Liver (tissue), 8 donors: ENCODE measurements at regions not wholly inside any gene's neighbourhood (a gene's known extent, or its start where the extent isn't known, plus 50 kb on each side); places are given as distances from the start of the nearest gene placed in this dataset.

ENCODE experiments used
- DNase-seq: peaks from one replicate; pipeline ENCODE4 v3.0.0-alpha.2; 2017; ENCODE audit warnings: low spot score
- H3K27ac ChIP-seq, 2 donors: one replicate each; pipeline ENCODE4 v1.7.0; 2013; ENCODE audit warnings: inconsistent platforms in 2 of 2, low read length in 2 of 2, control low read depth in 1 of 2, low read depth in 1 of 2, mild to moderate bottlenecking in 1 of 2
- H3K27me3 ChIP-seq, 4 donors: one replicate each; pipeline versions ENCODE4 v1.6.1 to v1.7.0; 2013; ENCODE audit warnings: low read length in 3 of 4, inconsistent platforms in 1 of 4, mild to moderate bottlenecking in 1 of 4, moderate library complexity in 1 of 4; ENCODE audit not compliant: control insufficient read depth in 4 of 4, insufficient read depth in 4 of 4
- H3K36me3 ChIP-seq, 4 donors: one replicate each; pipeline versions ENCODE4 v1.6.1 to v1.7.0; 2013; ENCODE audit warnings: low read length in 3 of 4, mild to moderate bottlenecking in 3 of 4, low read depth in 1 of 4, moderate library complexity in 1 of 4; ENCODE audit not compliant: control insufficient read depth in 4 of 4, insufficient read depth in 3 of 4
- H3K4me1 ChIP-seq, 4 donors: one replicate each; pipeline versions ENCODE4 v1.6.1 to v1.7.0; 2013; ENCODE audit warnings: low read length in 3 of 4, mild to moderate bottlenecking in 3 of 4, moderate library complexity in 1 of 4; ENCODE audit not compliant: control insufficient read depth in 4 of 4, insufficient read depth in 4 of 4
- H3K4me3 ChIP-seq, 3 donors: one replicate each; pipeline versions ENCODE4 v1.6.1 to v1.7.0; 2013; ENCODE audit warnings: low read length in 3 of 3, control low read depth in 1 of 3, low read depth in 1 of 3, mild to moderate bottlenecking in 1 of 3
- H3K9ac ChIP-seq, 2 donors: one replicate each; pipeline ENCODE4 v1.7.0; 2013; ENCODE audit warnings: low read length in 2 of 2, mild to moderate bottlenecking in 2 of 2, moderate library complexity in 2 of 2, control low read depth in 1 of 2, low read depth in 1 of 2
- H3K9me3 ChIP-seq, 4 donors: one replicate each; pipeline versions ENCODE4 v1.6.1 to v1.7.0; 2013; ENCODE audit warnings: low read length in 3 of 4; ENCODE audit not compliant: control insufficient read depth in 4 of 4
- EGR1 ChIP-seq, 2 donors: IDR thresholded peaks; 2 replicates each; pipeline ENCODE4 v1.6.1; 2016 to 2018; ENCODE audit warnings: antibody characterized with exemption in 2 of 2, low read depth in 2 of 2
- FOXA1 ChIP-seq: IDR thresholded peaks from 2 replicates; pipeline ENCODE4 v1.6.1; 2016; ENCODE audit warnings: antibody characterized with exemption
- FOXA2 ChIP-seq: IDR thresholded peaks from 2 replicates; pipeline ENCODE4 v1.6.1; 2016; ENCODE audit warnings: antibody characterized with exemption
- GABPA ChIP-seq, 2 donors: IDR thresholded peaks in 1 of 2; conservative IDR thresholded peaks in 1 of 2; 2 replicates each; pipeline ENCODE4 v1.6.1; 2016; ENCODE audit warnings: antibody characterized with exemption in 2 of 2, mild to moderate bottlenecking in 1 of 2, moderate library complexity in 1 of 2
- HNF4A ChIP-seq, 2 donors: conservative IDR thresholded peaks; 2 replicates each; pipeline ENCODE4 v1.6.1; 2016; ENCODE audit warnings: antibody characterized with exemption in 2 of 2, mild to moderate bottlenecking in 2 of 2
- HNF4G ChIP-seq: IDR thresholded peaks from 2 replicates; pipeline ENCODE4 v1.6.1; 2016; ENCODE audit warnings: antibody characterized with exemption
- JUND ChIP-seq, 2 donors: IDR thresholded peaks; 2 replicates each; pipeline ENCODE4 v1.6.1; 2016; ENCODE audit warnings: antibody characterized with exemption in 2 of 2
- NR2F2 ChIP-seq: IDR thresholded peaks from 2 replicates; pipeline ENCODE4 v1.6.1; 2016; ENCODE audit warnings: antibody characterized with exemption
- RAD21 ChIP-seq, 2 donors: IDR thresholded peaks; 2 replicates each; pipeline ENCODE4 v1.6.1; 2016; ENCODE audit warnings: antibody characterized with exemption in 2 of 2, mild to moderate bottlenecking in 2 of 2
- RXRA ChIP-seq, 2 donors: IDR thresholded peaks; 2 replicates each; pipeline ENCODE4 v1.6.1; 2017 to 2018; ENCODE audit warnings: antibody characterized with exemption in 2 of 2, mild to moderate bottlenecking in 1 of 2
- SP1 ChIP-seq: IDR thresholded peaks from 2 replicates; pipeline ENCODE4 v1.6.1; 2018; ENCODE audit warnings: antibody characterized with exemption, mild to moderate bottlenecking
- TAF1 ChIP-seq: conservative IDR thresholded peaks from 2 replicates; pipeline ENCODE4 v1.6.1; 2016; ENCODE audit warnings: antibody characterized with exemption, mild to moderate bottlenecking
- YY1 ChIP-seq: IDR thresholded peaks from 2 replicates; pipeline ENCODE4 v1.6.1; 2016; ENCODE audit warnings: antibody characterized with exemption, mild to moderate bottlenecking
- WGBS: extraction: QIAGEN DNeasy Blood & Tissue Kit; methylation state at CpG from one replicate; pipeline ENCODE4 v1.1.7; 2013; 5-methylcytosine and 5-hydroxymethylcytosine counted together
- TF ChIP-seq, protein P1 (sequence below): fragments of 150-350 bp; IDR thresholded peaks from 2 replicates; pipeline ENCODE4 v1.5.1; 2017; ENCODE audit warnings: improper control_type of control experiment, low read depth, low read length; ENCODE audit not compliant: missing input control
- TF ChIP-seq, protein P2 (sequence below): IDR thresholded peaks from 2 replicates; pipeline ENCODE4 v1.6.1; 2016; ENCODE audit warnings: antibody characterized with exemption
- TF ChIP-seq, protein P3 (sequence below): IDR thresholded peaks from 2 replicates; pipeline ENCODE4 v1.6.1; 2016; ENCODE audit warnings: antibody characterized with exemption
- TF ChIP-seq, protein P4 (sequence below): IDR thresholded peaks from 2 replicates; pipeline ENCODE4 v1.6.1; 2016; ENCODE audit warnings: antibody characterized with exemption
- TF ChIP-seq, protein P5 (sequence below): IDR thresholded peaks from 2 replicates; pipeline ENCODE4 v1.6.1; 2016; ENCODE audit warnings: antibody characterized with exemption, mild to moderate bottlenecking
- donor health status: healthy.
- donor health status: healthy.
- donor health status: healthy.
- donor health status: healthy.
- donor health status: healthy.

DNA sequence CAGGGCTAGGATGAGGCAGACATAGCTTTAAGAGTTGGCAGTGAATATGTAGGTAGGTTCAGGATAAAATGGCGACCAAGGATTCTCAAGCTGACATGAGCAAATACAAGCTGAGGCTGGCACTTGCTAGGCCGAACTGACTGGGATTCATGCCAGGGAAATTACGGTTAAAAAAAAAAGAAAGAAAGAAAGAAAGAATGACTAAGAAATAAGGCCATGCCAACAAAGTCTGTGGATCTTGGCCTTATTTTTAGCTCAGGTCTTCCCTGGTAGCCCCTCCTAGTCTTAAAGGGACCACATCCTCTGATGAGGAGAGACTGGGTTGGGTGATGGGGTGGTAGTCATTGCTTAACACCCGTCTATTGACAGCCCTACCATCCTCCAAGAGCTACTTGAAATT is 64.4 kb upstream of the KLHL13 start:
- Histone ChIP-seq H3K9ac (no peak overlapping the region), H3K4me3 (no peak overlapping the region), H3K9me3 (no peaks in the 10 kb centered on the region), H3K4me1 (peaks cover 0 to 4% (median 0%) of the 10 kb centered on the region in 4 donors), H3K36me3 (no peaks in the 10 kb centered on the region), H3K27me3 (no peaks in the 10 kb centered on the region), H3K27ac (no peak overlapping the region)
- DNase-seq, result no peak
- 82% methylated on average over 4 of the region's 4 CpGs for WGBS
- TF ChIP-seq SP1 (no peak), FOXA2 (no peak), HNF4G (no peak), TAF1 (no peak), RAD21 (IDR thresholded peaks at IDR 0.05) (no peak), HNF4A (conservative IDR thresholded peaks at IDR 0.05) (no peak), NR2F2 (no peak), EGR1 (IDR thresholded peaks at IDR 0.05; ENCODE audit: low read depth in 2 of 2) (no peak), YY1 (no peak), JUND (IDR thresholded peaks at IDR 0.05) (no peak), GABPA (IDR thresholded peaks at IDR 0.05 in 1 of 2, conservative IDR thresholded peaks at IDR 0.05 in 1 of 2) (no peak), FOXA1 (no peak), RXRA (IDR thresholded peaks at IDR 0.05) (no peak)
- TF ChIP-seq, protein P1, sequence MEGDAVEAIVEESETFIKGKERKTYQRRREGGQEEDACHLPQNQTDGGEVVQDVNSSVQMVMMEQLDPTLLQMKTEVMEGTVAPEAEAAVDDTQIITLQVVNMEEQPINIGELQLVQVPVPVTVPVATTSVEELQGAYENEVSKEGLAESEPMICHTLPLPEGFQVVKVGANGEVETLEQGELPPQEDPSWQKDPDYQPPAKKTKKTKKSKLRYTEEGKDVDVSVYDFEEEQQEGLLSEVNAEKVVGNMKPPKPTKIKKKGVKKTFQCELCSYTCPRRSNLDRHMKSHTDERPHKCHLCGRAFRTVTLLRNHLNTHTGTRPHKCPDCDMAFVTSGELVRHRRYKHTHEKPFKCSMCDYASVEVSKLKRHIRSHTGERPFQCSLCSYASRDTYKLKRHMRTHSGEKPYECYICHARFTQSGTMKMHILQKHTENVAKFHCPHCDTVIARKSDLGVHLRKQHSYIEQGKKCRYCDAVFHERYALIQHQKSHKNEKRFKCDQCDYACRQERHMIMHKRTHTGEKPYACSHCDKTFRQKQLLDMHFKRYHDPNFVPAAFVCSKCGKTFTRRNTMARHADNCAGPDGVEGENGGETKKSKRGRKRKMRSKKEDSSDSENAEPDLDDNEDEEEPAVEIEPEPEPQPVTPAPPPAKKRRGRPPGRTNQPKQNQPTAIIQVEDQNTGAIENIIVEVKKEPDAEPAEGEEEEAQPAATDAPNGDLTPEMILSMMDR, result no peak
- TF ChIP-seq, protein P2, sequence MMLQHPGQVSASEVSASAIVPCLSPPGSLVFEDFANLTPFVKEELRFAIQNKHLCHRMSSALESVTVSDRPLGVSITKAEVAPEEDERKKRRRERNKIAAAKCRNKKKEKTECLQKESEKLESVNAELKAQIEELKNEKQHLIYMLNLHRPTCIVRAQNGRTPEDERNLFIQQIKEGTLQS, result no peak
- TF ChIP-seq, protein P3, sequence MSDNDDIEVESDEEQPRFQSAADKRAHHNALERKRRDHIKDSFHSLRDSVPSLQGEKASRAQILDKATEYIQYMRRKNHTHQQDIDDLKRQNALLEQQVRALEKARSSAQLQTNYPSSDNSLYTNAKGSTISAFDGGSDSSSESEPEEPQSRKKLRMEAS, result no peak
- TF ChIP-seq, protein P4, sequence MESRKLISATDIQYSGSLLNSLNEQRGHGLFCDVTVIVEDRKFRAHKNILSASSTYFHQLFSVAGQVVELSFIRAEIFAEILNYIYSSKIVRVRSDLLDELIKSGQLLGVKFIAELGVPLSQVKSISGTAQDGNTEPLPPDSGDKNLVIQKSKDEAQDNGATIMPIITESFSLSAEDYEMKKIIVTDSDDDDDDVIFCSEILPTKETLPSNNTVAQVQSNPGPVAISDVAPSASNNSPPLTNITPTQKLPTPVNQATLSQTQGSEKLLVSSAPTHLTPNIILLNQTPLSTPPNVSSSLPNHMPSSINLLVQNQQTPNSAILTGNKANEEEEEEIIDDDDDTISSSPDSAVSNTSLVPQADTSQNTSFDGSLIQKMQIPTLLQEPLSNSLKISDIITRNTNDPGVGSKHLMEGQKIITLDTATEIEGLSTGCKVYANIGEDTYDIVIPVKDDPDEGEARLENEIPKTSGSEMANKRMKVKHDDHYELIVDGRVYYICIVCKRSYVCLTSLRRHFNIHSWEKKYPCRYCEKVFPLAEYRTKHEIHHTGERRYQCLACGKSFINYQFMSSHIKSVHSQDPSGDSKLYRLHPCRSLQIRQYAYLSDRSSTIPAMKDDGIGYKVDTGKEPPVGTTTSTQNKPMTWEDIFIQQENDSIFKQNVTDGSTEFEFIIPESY, result no peak
- TF ChIP-seq, protein P5, sequence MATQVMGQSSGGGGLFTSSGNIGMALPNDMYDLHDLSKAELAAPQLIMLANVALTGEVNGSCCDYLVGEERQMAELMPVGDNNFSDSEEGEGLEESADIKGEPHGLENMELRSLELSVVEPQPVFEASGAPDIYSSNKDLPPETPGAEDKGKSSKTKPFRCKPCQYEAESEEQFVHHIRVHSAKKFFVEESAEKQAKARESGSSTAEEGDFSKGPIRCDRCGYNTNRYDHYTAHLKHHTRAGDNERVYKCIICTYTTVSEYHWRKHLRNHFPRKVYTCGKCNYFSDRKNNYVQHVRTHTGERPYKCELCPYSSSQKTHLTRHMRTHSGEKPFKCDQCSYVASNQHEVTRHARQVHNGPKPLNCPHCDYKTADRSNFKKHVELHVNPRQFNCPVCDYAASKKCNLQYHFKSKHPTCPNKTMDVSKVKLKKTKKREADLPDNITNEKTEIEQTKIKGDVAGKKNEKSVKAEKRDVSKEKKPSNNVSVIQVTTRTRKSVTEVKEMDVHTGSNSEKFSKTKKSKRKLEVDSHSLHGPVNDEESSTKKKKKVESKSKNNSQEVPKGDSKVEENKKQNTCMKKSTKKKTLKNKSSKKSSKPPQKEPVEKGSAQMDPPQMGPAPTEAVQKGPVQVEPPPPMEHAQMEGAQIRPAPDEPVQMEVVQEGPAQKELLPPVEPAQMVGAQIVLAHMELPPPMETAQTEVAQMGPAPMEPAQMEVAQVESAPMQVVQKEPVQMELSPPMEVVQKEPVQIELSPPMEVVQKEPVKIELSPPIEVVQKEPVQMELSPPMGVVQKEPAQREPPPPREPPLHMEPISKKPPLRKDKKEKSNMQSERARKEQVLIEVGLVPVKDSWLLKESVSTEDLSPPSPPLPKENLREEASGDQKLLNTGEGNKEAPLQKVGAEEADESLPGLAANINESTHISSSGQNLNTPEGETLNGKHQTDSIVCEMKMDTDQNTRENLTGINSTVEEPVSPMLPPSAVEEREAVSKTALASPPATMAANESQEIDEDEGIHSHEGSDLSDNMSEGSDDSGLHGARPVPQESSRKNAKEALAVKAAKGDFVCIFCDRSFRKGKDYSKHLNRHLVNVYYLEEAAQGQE, result no peak
